SJSA1 (cell line): ENCODE measurements at regions not wholly inside any gene's neighbourhood (a gene's known extent, or its start where the extent isn't known, plus 50 kb on each side); places are given as distances from the start of the nearest gene placed in this dataset.
"Not testable (repeated sequence)": the region's sequence is repeated elsewhere in the genome, so short reads cannot be mapped to it uniquely, and the experiment has no call there.

Source experiments
- DNase-seq, 2 experiments: peaks; one replicate each; pipeline ENCODE4 v3.0.0-alpha.2; 2015 to 2020; ENCODE audit warnings: low spot score in 2 of 2, low read depth in 1 of 2
- H3K27ac ChIP-seq: fragments of 250-450 bp; sonication (Bioruptor Pico); 2 replicates; pipeline ENCODE4 v1.5.1; 2020; ENCODE audit warnings: mild to moderate bottlenecking, moderate library complexity
- H3K27me3 ChIP-seq: fragments of 250-450 bp; sonication (Bioruptor Pico); replicated peaks from 2 replicates; pipeline ENCODE4 v1.5.1; 2020; ENCODE audit warnings: mild to moderate bottlenecking, moderate library complexity
- H3K36me3 ChIP-seq: fragments of 250-450 bp; sonication (Bioruptor Pico); 2 replicates; pipeline ENCODE4 v1.5.1; 2020; ENCODE audit warnings: mild to moderate bottlenecking
- H3K4me1 ChIP-seq: fragments of 250-450 bp; sonication (Bioruptor Pico); replicated peaks from 2 replicates; pipeline ENCODE4 v1.6.1; 2021; ENCODE audit warnings: mild to moderate bottlenecking
- H3K4me3 ChIP-seq: fragments of 250-450 bp; sonication (Bioruptor Pico); 2 replicates; pipeline ENCODE4 v1.5.1; 2020; ENCODE audit warnings: mild to moderate bottlenecking
- H3K9me3 ChIP-seq: fragments of 250-450 bp; sonication (Bioruptor Pico); replicated peaks from 2 replicates; pipeline ENCODE4 v1.5.1; 2020; ENCODE audit warnings: mild to moderate bottlenecking

DNA sequence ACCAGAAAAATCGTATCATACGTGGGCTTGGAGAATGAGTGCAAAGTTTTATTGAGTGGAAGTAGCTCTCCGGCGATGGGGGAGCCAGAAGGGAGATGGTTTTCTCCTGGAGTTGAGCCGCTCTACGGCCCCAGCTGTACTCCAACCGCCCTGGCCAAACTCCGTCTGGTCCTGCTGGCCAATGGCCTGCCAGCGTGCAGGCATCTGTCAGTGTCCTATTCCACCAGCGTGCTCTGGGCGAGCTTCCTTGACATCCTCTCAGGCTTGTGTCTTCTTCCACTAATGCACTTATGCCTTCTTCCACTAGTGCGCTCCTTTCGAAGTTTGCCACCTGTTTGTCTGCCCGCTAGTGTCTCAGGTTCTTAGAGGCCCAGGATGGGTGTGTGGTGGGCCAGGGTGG, 345.5 kb upstream of the CDH19 start:
- Histone ChIP-seq H3K27ac (no peak overlapping the region), H3K4me1 (no peaks in the 10 kb centered on the region), H3K27me3 (no peaks in the 10 kb centered on the region), H3K36me3 (no peaks in the 10 kb centered on the region), H3K9me3 (0 out of 2 replicates have a peak, but pooled peaks cover 2% of the 10 kb centered on the region), H3K4me3 (no peak overlapping the region)
- DNase-seq, result no peak

DNA sequence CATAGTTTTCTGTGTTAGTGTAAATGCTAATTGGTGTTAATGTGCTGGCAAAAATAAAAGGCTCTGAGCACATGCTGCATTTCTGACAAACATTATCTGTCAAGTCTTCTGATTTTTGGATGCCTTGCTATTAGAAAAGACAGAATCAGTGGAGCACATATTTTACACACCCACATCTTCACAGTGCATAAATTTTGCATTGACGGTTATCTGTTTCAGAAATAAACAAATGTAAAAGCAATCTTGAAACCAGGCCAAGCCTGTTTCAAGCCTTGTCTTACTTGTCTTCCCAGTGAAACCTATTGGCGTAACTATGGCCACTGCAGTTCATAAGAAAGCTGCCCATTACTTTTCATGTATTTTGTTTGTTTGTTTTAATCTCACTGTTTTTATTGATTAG, 333.7 kb upstream of the CDH19 start:
- Histone ChIP-seq H3K9me3 (no peaks in the 10 kb centered on the region; the same call in none of the 2 replicates), H3K36me3 (no peaks in the 10 kb centered on the region), H3K27ac (no peak overlapping the region), H3K4me1 (no peaks in the 10 kb centered on the region), H3K4me3 (no peak overlapping the region), H3K27me3 (no peaks in the 10 kb centered on the region)
- no peak for DNase-seq

DNA sequence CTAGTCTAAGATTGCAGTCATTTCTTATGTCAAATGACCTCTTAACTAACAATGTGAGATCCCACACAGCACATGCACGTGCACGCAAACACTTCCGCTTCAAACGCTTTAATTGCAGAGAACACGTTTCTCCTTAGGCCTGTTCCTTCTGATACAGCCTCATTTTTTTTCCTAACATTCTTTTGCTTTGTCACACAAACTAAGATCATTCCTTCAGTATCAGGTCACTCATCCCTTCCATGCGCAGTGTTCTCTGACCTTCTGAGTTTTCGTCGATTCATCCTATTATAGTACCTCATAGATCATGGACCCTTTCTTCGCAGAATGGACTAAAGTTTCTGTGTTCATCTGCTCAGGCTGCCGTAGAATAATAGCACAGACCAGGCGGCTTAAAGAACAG, 327.1 kb upstream of the CDH19 start:
- DNase-seq, result no peak
- Histone ChIP-seq H3K36me3 (no peaks in the 10 kb centered on the region), H3K4me3 (no peak overlapping the region), H3K27ac (no peak overlapping the region), H3K27me3 (no peaks in the 10 kb centered on the region), H3K9me3 (0 out of 2 replicates have a peak, but pooled peaks cover 3% of the 10 kb centered on the region), H3K4me1 (no peaks in the 10 kb centered on the region)

DNA sequence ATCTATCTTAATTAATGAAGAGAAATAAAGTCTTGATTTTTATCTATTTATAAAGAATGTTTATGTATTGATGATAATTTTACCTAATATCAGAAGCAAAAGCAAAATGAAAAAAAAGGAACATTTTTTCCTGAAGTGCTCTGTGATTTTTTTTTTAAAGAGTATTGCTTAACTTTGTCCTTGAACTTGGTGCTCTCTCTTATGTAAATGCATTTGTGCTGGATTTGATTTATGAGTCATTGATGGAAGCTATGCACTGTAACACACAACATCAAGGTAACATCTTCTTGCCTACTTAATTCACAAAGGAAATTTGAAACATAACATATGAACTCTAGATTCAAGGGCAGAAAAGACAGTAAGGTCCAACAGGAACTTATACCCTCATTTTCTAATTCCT, 312.9 kb upstream of the CDH19 start:
- Histone ChIP-seq H3K36me3 (no peaks in the 10 kb centered on the region), H3K9me3 (peaks cover 4% of the 10 kb centered on the region; the same call in 1 of the 2 replicates), H3K27me3 (no peaks in the 10 kb centered on the region), H3K4me1 (no peaks in the 10 kb centered on the region), H3K27ac (no peak overlapping the region), H3K4me3 (no peak overlapping the region)
- DNase-seq, result no peak

DNA sequence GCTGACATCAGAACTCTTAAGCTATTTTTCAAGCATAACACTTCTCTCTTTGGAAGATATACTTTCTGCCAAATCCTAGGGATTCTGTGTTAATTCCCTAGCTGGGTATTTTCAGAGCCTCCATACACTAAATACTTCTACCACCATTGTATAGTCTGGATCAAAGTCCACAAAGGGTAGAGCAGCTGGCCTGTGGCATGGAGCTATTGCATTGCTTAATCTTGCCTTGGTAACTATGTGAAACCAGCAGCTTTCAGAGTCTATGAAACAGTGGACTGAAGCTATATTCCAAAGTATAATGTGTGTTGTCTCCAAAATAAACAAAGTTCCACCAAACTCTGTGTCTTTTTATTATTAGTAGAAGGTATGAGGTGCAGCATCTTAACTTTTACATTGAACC, 296.9 kb upstream of the CDH19 start:
- Histone ChIP-seq H3K4me1 (no peaks in the 10 kb centered on the region), H3K27ac (no peak overlapping the region), H3K27me3 (no peaks in the 10 kb centered on the region), H3K4me3 (no peak overlapping the region), H3K9me3 (0 out of 2 replicates have a peak, but pooled peaks cover 4% of the 10 kb centered on the region), H3K36me3 (no peaks in the 10 kb centered on the region)
- no peak for DNase-seq

DNA sequence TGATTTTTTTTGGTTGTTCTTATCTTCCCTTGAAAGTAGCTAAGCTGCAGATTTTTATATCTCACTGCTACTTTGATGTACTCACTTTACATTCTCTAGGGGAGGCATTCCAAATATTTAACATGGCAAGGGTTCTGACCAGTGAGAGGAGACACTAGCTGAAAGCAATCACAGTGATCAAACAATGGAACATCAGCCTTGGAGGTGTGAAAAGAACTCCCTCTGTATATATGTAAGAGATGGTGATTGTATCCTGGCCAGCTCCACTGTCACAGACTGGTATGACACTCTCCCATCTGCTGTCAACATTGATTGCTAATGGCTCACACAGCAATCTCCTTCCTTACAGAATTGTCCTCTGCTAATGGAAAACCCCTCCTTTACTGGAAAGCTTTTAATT, 291.7 kb upstream of the CDH19 start:
- no peaks in the 10 kb centered on the region for H3K36me3 ChIP-seq
- no peak overlapping the region for H3K4me3 ChIP-seq
- no peaks in the 10 kb centered on the region for H3K27me3 ChIP-seq
- H3K9me3 ChIP-seq, result no peaks in the 10 kb centered on the region
- no peak for DNase-seq
- no peak overlapping the region for H3K27ac ChIP-seq
- H3K4me1 ChIP-seq, result no peaks in the 10 kb centered on the region

DNA sequence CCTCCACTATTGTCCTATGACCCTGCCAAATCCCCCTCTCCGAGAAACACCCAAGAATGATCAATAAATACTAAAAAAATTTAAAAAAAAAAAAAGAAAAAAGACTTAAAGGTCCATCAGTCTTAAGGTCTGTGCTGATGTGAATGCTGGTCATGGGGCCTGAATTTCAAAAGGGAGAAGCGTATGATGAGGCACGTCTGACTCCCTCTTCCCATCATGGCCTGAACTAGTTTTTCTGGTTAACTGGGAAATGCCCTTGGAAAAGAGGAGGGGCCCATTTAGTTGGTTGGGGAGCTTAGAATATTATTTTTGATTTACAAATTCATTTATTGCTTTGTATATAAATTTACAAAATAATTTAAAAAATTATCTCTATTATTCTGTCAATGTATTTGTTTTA, 291.0 kb upstream of the CDH19 start:
- no peaks in the 10 kb centered on the region for H3K27me3 ChIP-seq
- no peak overlapping the region for H3K27ac ChIP-seq
- no peak overlapping the region for H3K4me3 ChIP-seq
- no peaks in the 10 kb centered on the region for H3K4me1 ChIP-seq
- no peaks in the 10 kb centered on the region for H3K36me3 ChIP-seq
- no peak for DNase-seq
- no peaks in the 10 kb centered on the region for H3K9me3 ChIP-seq

DNA sequence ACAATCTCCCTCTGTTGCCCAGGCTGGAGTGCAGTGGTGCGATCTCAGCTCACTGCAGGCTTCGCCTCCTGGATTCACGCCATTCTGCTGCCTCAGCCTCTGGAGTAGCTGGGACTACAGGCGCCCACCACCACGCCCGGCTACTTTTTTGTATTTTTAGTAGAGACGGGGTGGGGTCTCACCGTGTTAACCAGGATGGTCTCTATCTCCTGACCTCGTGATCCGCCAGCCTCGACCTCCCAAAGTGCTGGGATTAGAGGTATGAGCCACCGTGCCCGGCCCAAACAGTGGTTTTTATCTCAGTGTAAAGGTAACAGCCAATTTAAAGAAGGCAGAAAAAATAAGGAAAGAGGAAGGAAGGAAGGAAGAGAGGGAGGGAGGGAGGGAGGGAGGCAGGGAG, 288.5 kb upstream of the CDH19 start:
- not testable (repeated sequence) for H3K36me3 ChIP-seq, H3K27ac ChIP-seq, H3K4me1 ChIP-seq, H3K4me3 ChIP-seq, H3K9me3 ChIP-seq, DNase-seq, H3K27me3 ChIP-seq

DNA sequence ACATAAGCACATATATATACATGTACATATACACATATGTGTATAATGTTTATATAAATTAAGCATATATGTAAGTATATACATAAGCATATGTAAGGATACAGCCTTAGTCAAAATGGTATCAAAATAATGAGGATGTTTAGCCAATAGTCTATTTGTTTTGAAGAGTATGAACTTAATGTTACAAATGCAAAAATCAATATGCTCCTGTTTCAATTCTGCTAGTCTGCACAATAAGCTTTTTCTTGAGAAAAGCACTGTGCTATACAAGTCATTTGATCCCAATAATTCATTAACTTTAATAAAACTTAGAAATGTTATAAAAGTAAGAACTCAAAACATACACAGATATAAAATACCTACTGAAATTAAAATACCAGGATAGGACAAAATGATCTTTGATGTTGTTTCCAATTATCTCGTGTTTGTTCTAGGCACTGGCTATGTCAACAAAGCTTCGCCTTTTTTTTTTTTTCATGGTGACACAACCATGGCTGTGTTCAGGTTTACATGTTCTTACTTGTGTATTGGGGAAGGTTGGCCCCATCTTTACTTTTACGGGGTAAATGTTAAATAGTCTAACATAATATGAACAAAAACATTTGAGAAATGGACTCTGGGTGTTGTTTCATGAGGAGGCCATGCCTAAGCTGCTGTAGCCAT, 271.1 kb upstream of the CDH19 start:
- H3K27ac ChIP-seq, result no peak overlapping the region
- DNase-seq, result no peak
- H3K36me3 ChIP-seq, result no peaks in the 10 kb centered on the region
- H3K9me3 ChIP-seq, result no peaks in the 10 kb centered on the region
- H3K4me1 ChIP-seq, result no peaks in the 10 kb centered on the region
- H3K27me3 ChIP-seq, result no peaks in the 10 kb centered on the region
- H3K4me3 ChIP-seq, result no peak overlapping the region

DNA sequence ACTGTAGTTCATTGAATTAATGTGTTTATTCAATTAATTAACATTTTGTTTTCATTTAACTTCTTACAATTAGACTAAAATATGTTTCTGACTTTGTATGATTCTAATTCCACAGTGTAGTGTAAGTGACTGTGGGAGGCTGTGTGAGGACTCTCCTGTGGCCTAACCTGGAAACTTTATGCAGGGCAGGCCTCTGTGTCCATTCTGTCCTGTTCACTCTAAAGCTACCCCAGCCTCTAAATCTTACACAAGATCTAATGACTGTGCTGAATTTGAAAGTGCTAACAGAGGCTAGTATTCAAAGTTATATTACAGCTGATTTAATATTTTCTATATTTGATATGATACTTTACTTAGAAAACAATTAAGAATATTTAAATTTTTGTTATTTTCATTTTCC, 270.5 kb upstream of the CDH19 start:
- Histone ChIP-seq H3K27me3 (no peaks in the 10 kb centered on the region), H3K4me1 (no peaks in the 10 kb centered on the region), H3K9me3 (no peaks in the 10 kb centered on the region), H3K27ac (no peak overlapping the region), H3K36me3 (no peaks in the 10 kb centered on the region), H3K4me3 (no peak overlapping the region)
- no peak for DNase-seq

DNA sequence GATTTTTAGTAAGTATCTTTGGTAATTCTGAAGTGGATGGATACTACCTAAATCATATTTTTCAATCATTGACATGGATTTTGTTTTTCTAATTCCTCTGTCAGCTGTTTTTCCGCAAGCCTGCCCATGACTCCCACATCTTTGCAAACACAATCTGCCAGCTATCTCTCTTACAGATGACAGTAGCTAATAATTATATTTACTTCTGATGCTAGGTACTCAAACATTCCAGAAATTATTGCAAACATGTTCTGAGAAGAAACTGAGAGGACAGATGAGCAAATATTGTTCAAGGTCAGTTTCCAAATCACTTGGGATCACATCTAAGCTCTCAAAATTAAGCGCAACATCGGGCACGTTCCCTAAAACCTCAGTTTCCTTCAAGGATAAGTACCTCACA, 270.0 kb upstream of the CDH19 start:
- Histone ChIP-seq H3K36me3 (no peaks in the 10 kb centered on the region), H3K4me3 (no peak overlapping the region), H3K27ac (no peak overlapping the region), H3K9me3 (no peaks in the 10 kb centered on the region), H3K4me1 (no peaks in the 10 kb centered on the region), H3K27me3 (no peaks in the 10 kb centered on the region)
- DNase-seq, result no peak

DNA sequence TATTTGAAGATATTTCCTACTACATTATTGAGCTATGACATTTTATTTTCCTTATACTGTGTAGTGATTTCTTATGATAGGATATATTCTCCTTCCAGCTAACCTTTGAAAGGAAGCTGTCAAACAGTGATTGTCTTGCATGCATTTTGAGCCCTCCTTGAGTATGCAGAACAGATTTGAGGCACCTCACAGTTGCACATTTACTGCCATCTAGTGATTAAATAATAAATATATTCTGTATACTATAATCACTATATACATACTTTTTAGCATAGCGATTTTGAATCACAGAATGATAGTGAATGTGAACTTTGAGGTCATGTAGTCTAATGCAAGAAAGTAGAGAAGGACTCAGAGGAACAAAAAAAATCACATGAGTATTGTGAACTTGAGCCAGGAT, 268.4 kb upstream of the CDH19 start:
- no peak for DNase-seq
- no peaks in the 10 kb centered on the region for H3K27me3 ChIP-seq

DNA sequence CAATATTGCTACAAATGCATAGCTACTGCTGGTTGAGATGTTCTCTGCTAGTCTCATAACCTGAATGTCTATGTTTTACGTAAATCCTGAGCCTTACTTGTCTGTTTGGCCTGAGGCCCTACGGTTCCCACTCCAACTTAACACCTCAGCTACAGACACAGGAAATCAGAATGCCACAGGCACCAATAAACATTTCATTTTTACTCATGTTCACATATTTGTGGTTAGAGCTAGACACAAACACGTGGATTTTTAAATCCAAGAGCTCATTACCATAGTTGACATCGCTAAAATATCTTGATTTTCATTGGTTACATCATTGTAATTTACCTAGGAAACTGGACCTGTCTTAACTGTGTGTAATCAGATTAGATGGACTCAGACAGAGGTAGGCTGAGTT, 263.8 kb upstream of the CDH19 start:
- Histone ChIP-seq H3K9me3 (peaks cover 2% of the 10 kb centered on the region), H3K27me3 (no peaks in the 10 kb centered on the region), H3K36me3 (no peaks in the 10 kb centered on the region), H3K27ac (no peak overlapping the region), H3K4me3 (no peak overlapping the region), H3K4me1 (no peaks in the 10 kb centered on the region)
- no peak for DNase-seq

More for the DNA sequence above, 268.4 kb upstream of the CDH19 start:
- Histone ChIP-seq H3K4me3 (no peak overlapping the region), H3K9me3 (no peaks in the 10 kb centered on the region; the same call in 1 of the 2 replicates), H3K27ac (no peak overlapping the region), H3K4me1 (no peaks in the 10 kb centered on the region), H3K36me3 (no peaks in the 10 kb centered on the region)

DNA sequence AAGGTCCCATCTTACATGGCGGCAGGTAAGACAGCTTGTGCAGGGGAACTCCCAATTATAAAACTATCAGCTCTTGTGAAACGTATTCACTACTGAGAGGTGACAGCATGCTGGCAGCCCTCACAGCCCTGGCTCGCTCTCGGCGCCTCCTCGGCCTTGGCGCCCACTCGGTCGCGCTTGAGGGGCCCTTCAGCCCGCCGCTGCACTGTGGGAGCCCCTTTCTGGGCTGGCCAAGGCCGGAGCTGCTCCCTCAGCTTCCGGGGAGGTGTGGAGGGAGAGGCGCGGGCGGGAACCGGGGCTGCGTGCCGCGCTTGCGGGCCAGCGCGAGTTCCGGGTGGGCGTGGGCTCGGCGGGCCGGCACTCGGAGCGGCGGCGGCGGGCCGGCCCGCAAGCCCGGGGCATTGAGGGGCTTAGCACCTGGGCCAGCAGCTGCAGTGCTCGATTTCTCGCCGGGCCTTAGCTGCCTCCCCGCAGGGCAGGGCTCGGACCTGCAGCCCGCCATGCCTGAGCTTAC, 262.6 kb upstream of the CDH19 start:
- DNase-seq, H3K9me3 ChIP-seq, H3K36me3 ChIP-seq, H3K4me3 ChIP-seq, H3K27me3 ChIP-seq, H3K4me1 ChIP-seq, H3K27ac ChIP-seq: not testable (repeated sequence)
